ENCODE measurements at regions not wholly inside any gene's neighbourhood (a gene's known extent, or its start where the extent isn't known, plus 50 kb on each side); places are given as distances from the start of the nearest gene placed in this dataset.

DNA sequence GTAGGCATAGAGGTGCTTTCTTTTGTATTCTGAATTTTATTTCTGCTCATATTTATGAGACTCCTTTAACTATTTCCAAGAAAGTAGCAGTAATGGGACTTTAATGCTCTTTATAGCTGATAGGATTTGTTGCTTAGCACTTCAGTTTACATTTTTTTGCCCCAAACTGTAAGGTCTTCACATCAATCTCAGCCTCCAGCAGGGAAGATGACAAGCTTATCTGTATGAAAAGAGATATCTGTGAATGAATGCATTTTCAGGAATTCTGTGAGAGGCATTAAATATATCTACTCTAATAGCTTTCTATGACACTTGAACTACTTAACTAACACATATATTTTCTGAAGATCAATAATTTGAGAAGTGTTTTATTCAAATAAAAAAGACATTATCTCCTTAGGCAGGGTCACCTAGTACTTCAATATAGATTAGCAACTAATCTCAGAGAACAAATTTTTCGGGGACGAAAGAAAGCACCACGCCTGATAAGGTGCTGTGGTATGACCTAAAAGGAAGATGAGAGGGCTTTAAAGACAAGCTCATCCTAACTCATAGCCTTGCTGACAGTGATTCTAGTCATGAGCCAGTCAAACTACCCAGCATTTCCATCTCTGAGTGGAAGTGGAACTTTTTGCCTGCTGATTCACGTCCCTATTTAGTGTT, 766.1 kb upstream of the CNTNAP5 start:
- Histone ChIP-seq H3K36me3 (ENCODE audit: control insufficient read depth, insufficient read depth, low read length) (no peaks in the 10 kb centered on the region), H2AFZ (ENCODE audit: low read depth, low read length) (no peak overlapping the region), H3K4me1 (replicated peaks in 1 of 2; ENCODE audit: control insufficient read depth in 2 of 2, insufficient read depth in 2 of 2, low read length in 2 of 2) (no peaks in the 10 kb centered on the region), H3K9ac (ENCODE audit: insufficient read depth in 1 of 2, low read depth in 2 of 2, low read length in 2 of 2) (no peak overlapping the region), H3K27ac (ENCODE audit: extremely low read depth, low read depth, low read length) (no peak overlapping the region), H3K4me3 (no peak overlapping the region), H3K27me3 (ENCODE audit: control insufficient read depth in 2 of 2, insufficient read depth in 2 of 2, low read length in 2 of 2) (no peaks in the 10 kb centered on the region), H3K79me2 (ENCODE audit: control insufficient read depth, insufficient read depth, low read length) (no peaks in the 10 kb centered on the region), H3K4me2 (ENCODE audit: insufficient read depth, low read length) (no peak overlapping the region), H3K9me1 (ENCODE audit: control insufficient read depth, insufficient read depth, low read length) (no peaks in the 10 kb centered on the region), H4K20me1 (replicated peaks; ENCODE audit: control insufficient read depth, insufficient read depth, low read length) (no peaks in the 10 kb centered on the region), H3K9me3 (replicated peaks; ENCODE audit: control insufficient read depth, insufficient read depth, low read depth, low read length) (no peaks in the 10 kb centered on the region)
- DNase-seq (ENCODE audit: extremely low read depth in 1 of 4, low spot score in 3 of 4), result no peak
- TF ChIP-seq TFAM (CRISPR knock-in tag; conservative IDR thresholded peaks at IDR 0.05) (no peak), ZFX (CRISPR knock-in tag; IDR thresholded peaks at IDR 0.05) (no peak), SAFB (IDR thresholded peaks at IDR 0.05; ENCODE audit: borderline replicate concordance, low read depth, low read length) (no peak), FOXK1 (CRISPR knock-in tag; IDR thresholded peaks at IDR 0.05; ENCODE audit: borderline replicate concordance) (no peak), LCOR (CRISPR knock-in tag; IDR thresholded peaks at IDR 0.05) (no peak), PHF21A (IDR thresholded peaks at IDR 0.05; ENCODE audit: borderline replicate concordance, low read depth) (no peak), ZNF445 (CRISPR knock-in tag; IDR thresholded peaks at IDR 0.05; ENCODE audit: low read depth) (no peak), ZNF592 (IDR thresholded peaks at IDR 0.05) (no peak), NONO (IDR thresholded peaks at IDR 0.05; ENCODE audit: low read depth in 2 of 2, low read length in 1 of 2) (no peak), ZNF518B (CRISPR knock-in tag; IDR thresholded peaks at IDR 0.05) (no peak), TCFL5 (CRISPR knock-in tag; conservative IDR thresholded peaks at IDR 0.05) (no peak)
- TF ChIP-seq, protein P1, sequence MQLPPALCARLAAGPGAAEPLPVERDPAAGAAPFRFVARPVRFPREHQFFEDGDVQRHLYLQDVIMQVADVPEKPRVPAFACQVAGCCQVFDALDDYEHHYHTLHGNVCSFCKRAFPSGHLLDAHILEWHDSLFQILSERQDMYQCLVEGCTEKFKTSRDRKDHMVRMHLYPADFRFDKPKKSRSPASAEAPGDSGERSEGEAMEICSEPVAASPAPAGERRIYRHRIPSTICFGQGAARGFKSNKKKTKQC (CRISPR knock-in tag; IDR thresholded peaks at IDR 0.05), result no peak
- POLR2A ChIA-PET, result no interaction called here
- CTCF ChIA-PET (ENCODE audit: low intra/inter-chr PET ratio), result no interaction called here
- no peak for FAIRE-seq
- no peak for ATAC-seq
- 0% methylated on average over 4 of the region's 4 CpGs for WGBS (ENCODE audit: insufficient coverage, low coverage, missing lambda C conversion rate)
- no TSS peak for BruUV-seq (replicated peaks)
- in situ Hi-C loops (cut with MboI), result no loop called here
- intact Hi-C loops (cut with micrococcal nuclease), result no loop called here
